ENCODE measurements at regions not wholly inside any gene's neighbourhood (a gene's known extent, or its start where the extent isn't known, plus 50 kb on each side); places are given as distances from the start of the nearest gene placed in this dataset.

DNA sequence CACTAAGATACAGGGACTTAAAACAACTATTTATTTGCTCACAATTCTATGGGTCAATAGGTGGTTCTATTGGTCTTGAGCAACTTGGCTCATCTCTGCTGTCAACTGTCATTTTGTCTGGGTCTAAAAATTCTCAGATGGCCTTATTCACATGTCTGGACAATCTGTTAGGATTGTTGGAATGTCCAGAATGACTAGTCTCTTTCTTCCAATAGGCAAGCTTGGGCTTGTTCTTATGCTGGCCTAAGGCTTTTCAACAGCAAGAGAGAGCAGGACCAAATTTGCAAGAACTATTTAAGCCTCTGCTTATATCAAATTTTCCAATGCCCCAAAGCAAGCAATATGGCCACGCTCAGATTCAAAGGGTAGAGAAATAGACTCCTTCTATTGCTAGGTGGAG is 240.9 kb downstream of the KIF2B start:
- Histone ChIP-seq H2AFZ (ENCODE audit: low read depth, low read length) (no peak overlapping the region), H3K4me2 (ENCODE audit: low read length) (no peak overlapping the region)
- TF ChIP-seq SMC3 (conservative IDR thresholded peaks at IDR 0.05; ENCODE audit: poor library complexity): no peak
- TF ChIP-seq, protein P1, sequence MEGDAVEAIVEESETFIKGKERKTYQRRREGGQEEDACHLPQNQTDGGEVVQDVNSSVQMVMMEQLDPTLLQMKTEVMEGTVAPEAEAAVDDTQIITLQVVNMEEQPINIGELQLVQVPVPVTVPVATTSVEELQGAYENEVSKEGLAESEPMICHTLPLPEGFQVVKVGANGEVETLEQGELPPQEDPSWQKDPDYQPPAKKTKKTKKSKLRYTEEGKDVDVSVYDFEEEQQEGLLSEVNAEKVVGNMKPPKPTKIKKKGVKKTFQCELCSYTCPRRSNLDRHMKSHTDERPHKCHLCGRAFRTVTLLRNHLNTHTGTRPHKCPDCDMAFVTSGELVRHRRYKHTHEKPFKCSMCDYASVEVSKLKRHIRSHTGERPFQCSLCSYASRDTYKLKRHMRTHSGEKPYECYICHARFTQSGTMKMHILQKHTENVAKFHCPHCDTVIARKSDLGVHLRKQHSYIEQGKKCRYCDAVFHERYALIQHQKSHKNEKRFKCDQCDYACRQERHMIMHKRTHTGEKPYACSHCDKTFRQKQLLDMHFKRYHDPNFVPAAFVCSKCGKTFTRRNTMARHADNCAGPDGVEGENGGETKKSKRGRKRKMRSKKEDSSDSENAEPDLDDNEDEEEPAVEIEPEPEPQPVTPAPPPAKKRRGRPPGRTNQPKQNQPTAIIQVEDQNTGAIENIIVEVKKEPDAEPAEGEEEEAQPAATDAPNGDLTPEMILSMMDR (IDR thresholded peaks at IDR 0.05; ENCODE audit: poor library complexity, severe bottlenecking): no peak

DNA sequence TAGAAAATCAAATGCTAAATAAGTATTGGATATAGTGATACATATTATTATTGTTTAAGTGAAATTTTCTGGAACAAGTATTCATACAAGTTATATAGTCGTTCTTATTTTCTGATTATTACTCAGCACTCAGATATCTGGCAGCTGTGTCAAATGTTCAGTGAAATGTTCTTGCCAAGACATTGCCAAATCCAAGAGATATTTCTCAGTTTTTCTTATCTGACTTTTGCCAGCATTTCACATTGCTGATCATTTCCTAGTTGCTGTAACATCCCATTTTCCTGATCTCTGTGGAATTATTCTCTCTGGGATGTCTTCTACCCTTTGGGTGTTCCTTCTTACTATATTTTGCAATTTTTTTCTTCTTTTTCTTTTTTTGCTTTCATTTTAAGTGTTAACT is 262.3 kb downstream of the KIF2B start:
- Histone ChIP-seq H2AFZ (ENCODE audit: low read depth, low read length) (no peak overlapping the region), H3K27me3 (ENCODE audit: insufficient read depth, low read depth, low read length) (no peaks in the 10 kb centered on the region), H3F3A (ENCODE audit: insufficient read depth, low read length, poor library complexity, severe bottlenecking) (no peaks in the 10 kb centered on the region), H3K36me3 (ENCODE audit: insufficient read depth, low read length) (no peaks in the 10 kb centered on the region), H3K9ac (ENCODE audit: low read length) (no peak overlapping the region), H3K9me2 (ENCODE audit: insufficient read depth, low read length) (no peaks in the 10 kb centered on the region), H3K9me3 (ENCODE audit: low read length) (no peaks in the 10 kb centered on the region), H4K20me1 (ENCODE audit: insufficient read depth) (no peaks in the 10 kb centered on the region), H3K4me3 (ENCODE audit: low read length) (no peak overlapping the region), H3K27ac (ENCODE audit: low read length) (no peak overlapping the region), H3K79me2 (replicated peaks; ENCODE audit: insufficient read depth, low read length) (no peaks in the 10 kb centered on the region), H3K4me2 (ENCODE audit: low read length) (no peak overlapping the region)
- TF ChIP-seq, protein P1 (IDR thresholded peaks at IDR 0.05; ENCODE audit: poor library complexity, severe bottlenecking): no peak
- TF ChIP-seq EP300 (conservative IDR thresholded peaks at IDR 0.05; ENCODE audit: poor library complexity, severe bottlenecking) (no peak), POLR2AphosphoS5 (IDR thresholded peaks at IDR 0.05) (no peak), SMC3 (conservative IDR thresholded peaks at IDR 0.05; ENCODE audit: poor library complexity) (no peak)
- TF ChIP-seq, protein P2, sequence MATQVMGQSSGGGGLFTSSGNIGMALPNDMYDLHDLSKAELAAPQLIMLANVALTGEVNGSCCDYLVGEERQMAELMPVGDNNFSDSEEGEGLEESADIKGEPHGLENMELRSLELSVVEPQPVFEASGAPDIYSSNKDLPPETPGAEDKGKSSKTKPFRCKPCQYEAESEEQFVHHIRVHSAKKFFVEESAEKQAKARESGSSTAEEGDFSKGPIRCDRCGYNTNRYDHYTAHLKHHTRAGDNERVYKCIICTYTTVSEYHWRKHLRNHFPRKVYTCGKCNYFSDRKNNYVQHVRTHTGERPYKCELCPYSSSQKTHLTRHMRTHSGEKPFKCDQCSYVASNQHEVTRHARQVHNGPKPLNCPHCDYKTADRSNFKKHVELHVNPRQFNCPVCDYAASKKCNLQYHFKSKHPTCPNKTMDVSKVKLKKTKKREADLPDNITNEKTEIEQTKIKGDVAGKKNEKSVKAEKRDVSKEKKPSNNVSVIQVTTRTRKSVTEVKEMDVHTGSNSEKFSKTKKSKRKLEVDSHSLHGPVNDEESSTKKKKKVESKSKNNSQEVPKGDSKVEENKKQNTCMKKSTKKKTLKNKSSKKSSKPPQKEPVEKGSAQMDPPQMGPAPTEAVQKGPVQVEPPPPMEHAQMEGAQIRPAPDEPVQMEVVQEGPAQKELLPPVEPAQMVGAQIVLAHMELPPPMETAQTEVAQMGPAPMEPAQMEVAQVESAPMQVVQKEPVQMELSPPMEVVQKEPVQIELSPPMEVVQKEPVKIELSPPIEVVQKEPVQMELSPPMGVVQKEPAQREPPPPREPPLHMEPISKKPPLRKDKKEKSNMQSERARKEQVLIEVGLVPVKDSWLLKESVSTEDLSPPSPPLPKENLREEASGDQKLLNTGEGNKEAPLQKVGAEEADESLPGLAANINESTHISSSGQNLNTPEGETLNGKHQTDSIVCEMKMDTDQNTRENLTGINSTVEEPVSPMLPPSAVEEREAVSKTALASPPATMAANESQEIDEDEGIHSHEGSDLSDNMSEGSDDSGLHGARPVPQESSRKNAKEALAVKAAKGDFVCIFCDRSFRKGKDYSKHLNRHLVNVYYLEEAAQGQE (IDR thresholded peaks at IDR 0.05; ENCODE audit: borderline replicate concordance): no peak

More for the DNA sequence above, 240.9 kb downstream of the KIF2B start:
- Histone ChIP-seq H3K9ac (ENCODE audit: low read length) (no peak overlapping the region), H3K36me3 (ENCODE audit: insufficient read depth, low read length) (no peaks in the 10 kb centered on the region), H3F3A (ENCODE audit: insufficient read depth, low read length, poor library complexity, severe bottlenecking) (no peaks in the 10 kb centered on the region), H3K9me3 (ENCODE audit: low read length) (no peaks in the 10 kb centered on the region), H3K27ac (ENCODE audit: low read length) (no peak overlapping the region), H3K79me2 (replicated peaks; ENCODE audit: insufficient read depth, low read length) (no peaks in the 10 kb centered on the region), H4K20me1 (ENCODE audit: insufficient read depth) (no peaks in the 10 kb centered on the region), H3K9me2 (ENCODE audit: insufficient read depth, low read length) (no peaks in the 10 kb centered on the region), H3K4me3 (ENCODE audit: low read length) (no peak overlapping the region), H3K27me3 (ENCODE audit: insufficient read depth, low read depth, low read length) (no peaks in the 10 kb centered on the region)

DNA sequence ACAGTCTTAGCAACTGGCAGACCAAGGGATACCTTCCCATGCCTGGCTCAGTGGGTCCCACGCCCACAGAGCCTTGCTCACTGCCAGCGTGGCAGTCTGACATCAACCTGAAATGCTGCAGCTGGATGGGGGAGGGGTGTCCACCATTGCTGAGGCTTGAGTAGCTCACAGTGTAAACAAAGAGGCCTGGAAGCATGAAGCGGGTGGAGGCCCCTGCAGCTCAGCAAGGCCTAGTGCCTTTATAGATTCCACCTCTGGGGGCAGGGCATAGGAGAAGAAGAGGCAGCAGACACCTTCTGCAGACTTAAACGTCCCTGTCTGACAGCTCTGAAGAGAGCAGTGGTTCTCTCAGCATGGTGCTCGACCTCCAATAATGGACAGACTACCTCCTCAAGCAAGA is 263.2 kb downstream of the KIF2B start:
- Histone ChIP-seq H3K4me3 (ENCODE audit: low read length) (no peak overlapping the region), H4K20me1 (ENCODE audit: insufficient read depth) (no peaks in the 10 kb centered on the region), H3K9ac (ENCODE audit: low read length) (no peak overlapping the region), H2AFZ (ENCODE audit: low read depth, low read length) (no peak overlapping the region), H3F3A (ENCODE audit: insufficient read depth, low read length, poor library complexity, severe bottlenecking) (no peaks in the 10 kb centered on the region), H3K9me3 (ENCODE audit: low read length) (no peaks in the 10 kb centered on the region), H3K36me3 (ENCODE audit: insufficient read depth, low read length) (no peaks in the 10 kb centered on the region), H3K9me2 (ENCODE audit: insufficient read depth, low read length) (no peaks in the 10 kb centered on the region), H3K27ac (ENCODE audit: low read length) (no peak overlapping the region), H3K4me2 (ENCODE audit: low read length) (no peak overlapping the region), H3K27me3 (ENCODE audit: insufficient read depth, low read depth, low read length) (no peaks in the 10 kb centered on the region), H3K79me2 (replicated peaks; ENCODE audit: insufficient read depth, low read length) (no peaks in the 10 kb centered on the region)
- no peak for TF ChIP-seq EZH2 (IDR thresholded peaks at IDR 0.05; ENCODE audit: borderline replicate concordance, insufficient read depth, low read length, poor library complexity, severe bottlenecking)
- TF ChIP-seq POLR2AphosphoS5 (IDR thresholded peaks at IDR 0.05): no peak
- no peak for TF ChIP-seq RAD21 (conservative IDR thresholded peaks at IDR 0.05)
- TF ChIP-seq, protein P1 (IDR thresholded peaks at IDR 0.05; ENCODE audit: poor library complexity, severe bottlenecking): no peak
- TF ChIP-seq SMC3 (conservative IDR thresholded peaks at IDR 0.05; ENCODE audit: poor library complexity): no peak
